BLaER1 (cell line): ENCODE measurements at regions not wholly inside any gene's neighbourhood (a gene's known extent, or its start where the extent isn't known, plus 50 kb on each side); places are given as distances from the start of the nearest gene placed in this dataset.
A peak's percentile ranks its signal among the peaks of the same experiment; 100 is the strongest.

ENCODE experiments used
- H3K27ac ChIP-seq: shearing (Covaris generic); formaldehyde crosslinking; 2 replicates; pipeline ENCODE4 v1.8.1; 2022
- H3K27me3 ChIP-seq: shearing (Covaris generic); formaldehyde crosslinking; 2 replicates; pipeline ENCODE4 v1.8.1; 2022
- H3K36me3 ChIP-seq: shearing (Covaris generic); formaldehyde crosslinking; 2 replicates; pipeline ENCODE4 v1.8.1; 2022
- H3K4me1 ChIP-seq: shearing (Covaris generic); formaldehyde crosslinking; 2 replicates; pipeline ENCODE4 v1.8.1; 2022
- H3K4me2 ChIP-seq: shearing (Covaris generic); formaldehyde crosslinking; 2 replicates; pipeline ENCODE4 v1.8.1; 2022
- H3K4me3 ChIP-seq: shearing (Covaris generic); formaldehyde crosslinking; 2 replicates; pipeline ENCODE4 v1.8.1; 2022
- H3K9ac ChIP-seq: shearing (Covaris generic); formaldehyde crosslinking; 2 replicates; pipeline ENCODE4 v1.8.1; 2022
- H3K9me3 ChIP-seq: shearing (Covaris generic); formaldehyde crosslinking; 2 replicates; pipeline ENCODE4 v1.8.1; 2022
- H4K20me1 ChIP-seq: shearing (Covaris generic); formaldehyde crosslinking; 2 replicates; pipeline ENCODE4 v1.8.1; 2022
- Cebpa-rat ChIP-seq: shearing (Covaris generic); IDR thresholded peaks from 2 replicates; pipeline ENCODE4 v1.8.1; 2022

DNA sequence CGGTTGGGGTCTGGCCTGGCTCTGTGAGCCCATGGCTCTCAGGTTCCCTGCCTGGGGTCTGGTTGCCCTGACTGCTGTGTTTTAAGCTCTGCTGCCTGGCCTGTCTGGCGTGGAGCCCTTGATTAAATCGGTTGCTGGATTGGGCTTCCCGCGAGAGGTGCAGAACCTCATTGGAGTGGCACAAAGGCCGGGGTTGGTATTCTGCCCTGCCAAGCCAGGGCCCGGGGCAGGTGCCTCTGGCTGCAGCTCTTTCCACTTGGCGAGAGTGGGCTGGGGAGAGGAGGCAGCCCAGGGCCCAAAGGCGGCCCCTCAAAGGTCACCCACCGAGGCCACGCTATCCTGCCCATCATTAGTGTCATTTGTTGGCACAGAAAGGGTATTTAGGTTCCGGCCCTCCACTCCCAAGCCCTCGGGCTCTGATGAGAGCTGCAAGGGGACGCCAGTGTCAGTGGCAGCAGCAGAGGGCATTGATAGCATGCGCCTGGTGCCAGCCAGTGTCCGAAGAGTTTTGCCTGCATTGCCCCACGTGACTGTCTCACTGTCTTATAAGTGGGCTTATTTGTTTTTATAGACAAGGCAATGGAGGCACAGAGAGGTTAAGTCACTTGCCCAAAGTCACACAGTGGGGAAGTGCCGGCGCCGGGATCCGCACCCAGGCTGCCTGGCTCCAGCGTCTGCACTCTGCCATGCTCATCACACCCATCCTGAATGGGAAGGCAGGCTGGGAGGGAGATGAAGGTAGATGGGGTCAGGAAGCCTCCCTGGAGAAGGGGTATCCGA is 68.0 kb upstream of the CIBAR2 start:
- Histone ChIP-seq H4K20me1 (peaks cover 4% of the 10 kb centered on the region; the same call in 1 of the 2 replicates), H3K4me3 (no peak overlapping the region), H3K9ac (no peak overlapping the region), H3K27me3 (peaks cover 1% of the 10 kb centered on the region; the same call in 1 of the 2 replicates), H3K4me2 (no peak overlapping the region), H3K9me3 (peaks cover 19% of the 10 kb centered on the region), H3K4me1 (peaks cover 37% of the 10 kb centered on the region), H3K27ac (no peak overlapping the region), H3K36me3 (peaks cover 12% of the 10 kb centered on the region)
- TF ChIP-seq Cebpa-rat: no peak

GRCh38 chr16:85180827-85181738 is 68.8 kb upstream of the CIBAR2 start:
- Histone ChIP-seq H3K27ac (no peak overlapping the region), H3K4me2 (no peak overlapping the region), H3K27me3 (peaks cover 3% of the 10 kb centered on the region; the same call in 1 of the 2 replicates), H3K4me3 (no peak overlapping the region), H3K36me3 (peaks cover 18% of the 10 kb centered on the region), H3K9ac (no peak overlapping the region), H3K4me1 (peaks cover 34% of the 10 kb centered on the region), H4K20me1 (no peaks in the 10 kb centered on the region; the same call in 1 of the 2 replicates), H3K9me3 (peaks cover 23% of the 10 kb centered on the region)
- TF ChIP-seq Cebpa-rat: no peak

DNA sequence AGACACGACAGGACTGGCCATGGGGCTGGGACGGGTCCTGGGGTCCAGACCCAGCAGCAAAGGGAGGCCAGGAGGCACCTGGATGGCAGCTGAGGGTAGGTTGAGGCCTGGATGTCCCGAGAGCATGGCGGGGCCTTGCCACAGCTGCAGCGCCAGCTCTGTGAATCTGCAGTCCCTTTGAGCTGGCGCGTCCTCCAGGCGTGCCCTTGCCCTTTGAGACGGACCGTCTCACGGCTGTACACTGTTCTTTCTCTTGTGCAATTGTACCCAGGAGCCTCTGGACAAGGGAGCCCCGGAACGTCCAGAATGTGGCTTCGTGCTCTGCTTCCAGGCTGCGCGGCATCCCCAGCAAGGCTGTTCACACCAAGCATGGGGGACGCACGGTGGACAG is 69.5 kb upstream of the CIBAR2 start:
- Histone ChIP-seq H3K4me3 (no peak overlapping the region), H3K4me2 (no peak overlapping the region), H3K4me1 (peaks cover 28% of the 10 kb centered on the region), H3K27me3 (peaks cover 3% of the 10 kb centered on the region; the same call in 1 of the 2 replicates), H3K36me3 (peaks cover 18% of the 10 kb centered on the region), H4K20me1 (no peaks in the 10 kb centered on the region; the same call in 1 of the 2 replicates), H3K27ac (no peak overlapping the region), H3K9me3 (peaks cover 23% of the 10 kb centered on the region), H3K9ac (no peak overlapping the region)
- no peak for TF ChIP-seq Cebpa-rat

DNA sequence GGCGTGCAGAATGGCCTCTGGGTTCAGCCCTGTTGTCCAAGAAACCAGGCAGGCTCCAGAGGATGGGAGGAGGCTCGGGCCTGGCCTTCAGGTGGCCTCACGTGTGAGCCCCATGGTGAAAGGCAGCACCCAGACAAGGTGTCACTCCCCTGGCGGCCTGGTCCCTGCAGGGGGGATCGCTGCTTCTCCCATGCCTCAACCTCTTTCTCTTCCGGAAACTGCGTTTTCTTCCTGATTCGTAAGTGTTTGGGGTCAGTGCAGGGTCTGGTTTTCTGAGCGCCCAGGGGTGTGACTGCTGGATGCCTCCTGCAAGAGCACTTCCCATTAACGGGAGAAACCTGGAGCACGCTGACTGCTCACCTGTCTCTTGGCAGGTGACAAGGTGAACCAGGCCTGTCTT is 70.0 kb upstream of the CIBAR2 start:
- Histone ChIP-seq H3K27me3 (peaks cover 3% of the 10 kb centered on the region; the same call in 1 of the 2 replicates), H3K4me1 (peaks cover 28% of the 10 kb centered on the region), H4K20me1 (no peaks in the 10 kb centered on the region; the same call in 1 of the 2 replicates), H3K4me3 (no peak overlapping the region), H3K9me3 (peaks cover 23% of the 10 kb centered on the region), H3K27ac (no peak overlapping the region), H3K4me2 (no peak overlapping the region), H3K36me3 (peaks cover 18% of the 10 kb centered on the region), H3K9ac (no peak overlapping the region)
- no peak for TF ChIP-seq Cebpa-rat

- Histone ChIP-seq H3K4me2 (no peak overlapping the region), H3K4me3 (no peak overlapping the region), H3K9ac (no peak overlapping the region), H4K20me1 (no peaks in the 10 kb centered on the region), H3K9me3 (peaks cover 23% of the 10 kb centered on the region), H3K27ac (no peak overlapping the region), H3K27me3 (peaks cover 3% of the 10 kb centered on the region; the same call in 1 of the 2 replicates), H3K4me1 (peaks cover 26% of the 10 kb centered on the region), H3K36me3 (peaks cover 18% of the 10 kb centered on the region)
- TF ChIP-seq Cebpa-rat: no peak
Observed at GRCh38 chr16:85182774-85183173, 70.5 kb upstream of the CIBAR2 start.

DNA sequence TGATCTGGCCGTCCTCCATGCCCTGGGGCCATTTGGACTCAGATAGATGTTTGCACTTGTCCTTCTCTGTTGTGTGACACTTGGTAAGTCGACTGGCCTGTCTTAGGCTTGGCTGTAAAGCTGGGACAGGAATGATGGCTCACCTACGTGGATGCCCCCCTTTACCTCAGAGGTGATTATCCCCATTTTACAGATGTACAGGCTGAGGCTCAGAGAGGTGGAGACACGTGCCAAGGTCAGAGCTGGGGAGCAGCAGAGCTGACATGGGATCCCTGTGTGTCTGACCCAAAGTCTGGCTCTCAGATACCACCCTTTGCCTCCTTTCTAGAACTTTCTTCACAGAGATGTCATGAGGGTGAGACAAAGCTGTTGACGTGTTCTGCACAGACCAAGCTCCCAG is 71.3 kb upstream of the CIBAR2 start:
- no peak overlapping the region for H3K4me2 ChIP-seq
- peaks cover 23% of the 10 kb centered on the region for H3K4me1 ChIP-seq
- peaks cover 18% of the 10 kb centered on the region for H3K36me3 ChIP-seq
- H3K27me3 ChIP-seq: peaks cover 3% of the 10 kb centered on the region; the same call in 1 of the 2 replicates
- H3K9me3 ChIP-seq: peaks cover 23% of the 10 kb centered on the region
- no peak overlapping the region for H3K27ac ChIP-seq
- no peak overlapping the region for H3K9ac ChIP-seq
- no peak for TF ChIP-seq Cebpa-rat
- H3K4me3 ChIP-seq: no peak overlapping the region
- no peaks in the 10 kb centered on the region for H4K20me1 ChIP-seq

DNA sequence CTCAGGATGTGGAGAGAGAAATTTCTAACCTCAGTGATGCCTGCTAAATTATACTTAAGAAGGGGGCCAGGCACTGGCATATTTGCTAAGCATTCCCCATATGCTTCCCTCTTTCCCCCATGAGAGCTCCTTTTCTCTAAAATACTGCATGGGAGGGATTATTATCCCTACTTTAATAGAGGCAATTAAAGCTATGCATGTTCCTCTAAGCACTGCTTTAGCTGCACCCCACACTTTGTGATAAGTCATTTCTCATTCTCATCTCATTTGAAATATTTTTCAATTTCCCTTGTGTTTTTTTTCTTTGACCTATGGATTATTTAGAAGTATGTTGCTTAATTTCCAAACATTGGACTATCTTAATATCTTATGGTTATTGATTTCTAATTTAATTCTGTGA is 72.1 kb upstream of the CIBAR2 start:
- peaks cover 24% of the 10 kb centered on the region for H3K9me3 ChIP-seq
- TF ChIP-seq Cebpa-rat: no peak
- H4K20me1 ChIP-seq: no peaks in the 10 kb centered on the region
- H3K27me3 ChIP-seq: peaks cover 3% of the 10 kb centered on the region; the same call in 1 of the 2 replicates
- H3K9ac ChIP-seq: no peak overlapping the region
- H3K27ac ChIP-seq: no peak overlapping the region
- H3K36me3 ChIP-seq: peaks cover 18% of the 10 kb centered on the region
- H3K4me1 ChIP-seq: peaks cover 19% of the 10 kb centered on the region
- no peak overlapping the region for H3K4me2 ChIP-seq
- no peak overlapping the region for H3K4me3 ChIP-seq

DNA sequence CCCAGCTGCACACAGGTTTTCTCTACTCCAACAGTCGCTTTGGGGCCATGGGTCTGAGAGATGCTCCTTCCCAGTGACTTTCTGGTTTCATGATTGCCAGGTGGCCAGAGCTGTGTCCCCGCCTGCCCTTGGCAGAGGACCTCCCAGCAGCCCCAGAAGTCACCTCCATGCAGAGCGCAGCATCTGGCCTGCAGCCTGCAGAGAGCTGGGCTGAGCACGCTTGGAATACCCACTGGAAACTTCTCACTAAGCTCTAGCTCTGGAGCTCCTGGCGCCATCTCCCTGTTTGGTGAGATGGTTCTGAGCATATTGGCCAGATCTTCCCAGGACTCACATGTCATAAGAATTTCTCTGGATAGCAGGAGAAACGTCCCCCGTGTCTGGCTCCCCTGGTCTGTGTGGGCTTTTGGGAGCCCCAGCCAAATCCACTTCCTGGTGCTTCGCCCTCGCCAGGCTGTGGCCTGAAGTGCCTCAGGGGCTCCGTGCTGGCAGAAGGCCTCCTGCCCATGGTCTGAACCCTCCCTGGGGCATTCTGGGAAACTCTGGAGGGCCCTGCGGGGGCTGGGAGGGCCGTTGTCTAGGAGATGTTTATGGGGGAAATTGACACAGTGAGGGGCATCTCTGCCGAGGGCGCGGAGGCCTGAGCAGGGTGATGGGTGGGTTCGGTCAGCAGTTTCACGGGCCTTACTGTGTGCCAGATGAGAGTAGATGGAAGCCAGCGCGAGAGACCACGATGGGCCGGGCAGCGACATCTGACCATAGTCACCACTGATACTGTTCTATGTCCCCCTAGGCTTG is 73.2 kb upstream of the CIBAR2 start:
- H3K4me2 ChIP-seq: no peak overlapping the region
- TF ChIP-seq Cebpa-rat: no peak
- peaks cover 15% of the 10 kb centered on the region for H3K4me1 ChIP-seq
- no peaks in the 10 kb centered on the region for H4K20me1 ChIP-seq
- H3K4me3 ChIP-seq: no peak overlapping the region
- peaks cover 18% of the 10 kb centered on the region for H3K36me3 ChIP-seq
- H3K9ac ChIP-seq: no peak overlapping the region
- H3K9me3 ChIP-seq: peaks cover 31% of the 10 kb centered on the region
- peaks cover 3% of the 10 kb centered on the region; the same call in 1 of the 2 replicates for H3K27me3 ChIP-seq
- H3K27ac ChIP-seq: peak overlapping the region; percentile 15; the same call in 1 of the 2 replicates

DNA sequence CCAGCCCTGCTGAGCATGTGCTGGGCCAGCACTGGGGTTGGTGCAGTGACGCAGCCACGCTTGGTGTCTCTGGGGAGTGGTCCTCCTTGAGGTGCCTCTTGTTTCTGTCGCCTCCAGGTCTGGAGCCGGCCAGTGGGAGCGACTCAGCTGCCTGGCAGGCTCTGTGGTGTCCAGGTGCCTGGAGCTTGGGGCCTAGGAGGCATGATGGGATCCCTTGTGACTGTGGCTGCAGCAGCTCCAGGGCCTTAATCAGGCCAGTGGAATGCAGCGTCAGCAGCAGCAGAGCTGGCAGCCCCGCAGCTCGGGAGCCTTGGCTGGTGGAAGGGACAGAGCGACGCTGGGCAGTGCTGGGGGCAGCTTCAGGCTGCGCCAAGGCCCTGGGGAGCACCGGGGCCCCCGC is 74.7 kb upstream of the CIBAR2 start:
- Histone ChIP-seq H3K27ac (0 out of 2 replicates have a peak overlapping the region, but pooled peaks have one; percentile 27), H3K4me3 (no peak overlapping the region), H3K4me2 (no peak overlapping the region), H3K36me3 (peaks cover 18% of the 10 kb centered on the region), H3K9ac (no peak overlapping the region), H3K27me3 (peaks cover 3% of the 10 kb centered on the region; the same call in 1 of the 2 replicates), H3K4me1 (peaks cover 15% of the 10 kb centered on the region), H3K9me3 (peaks cover 31% of the 10 kb centered on the region), H4K20me1 (no peaks in the 10 kb centered on the region)
- TF ChIP-seq Cebpa-rat: no peak
